HG03575 (cell line): ENCODE measurements at regions not wholly inside any gene's neighbourhood (a gene's known extent, or its start where the extent isn't known, plus 50 kb on each side); places are given as distances from the start of the nearest gene placed in this dataset.
"Not testable (repeated sequence)": the region's sequence is repeated elsewhere in the genome, so short reads cannot be mapped to it uniquely, and the experiment has no call there.

ENCODE experiments used
- ATAC-seq: cut with Tn5 transposase; IDR thresholded peaks from one replicate; pipeline ENCODE4 v1.9.1; 2021; ENCODE audit not compliant: unreplicated experiment, insufficient number of reproducible peaks, low FRiP score; ENCODE audit errors: extremely low read depth

DNA sequence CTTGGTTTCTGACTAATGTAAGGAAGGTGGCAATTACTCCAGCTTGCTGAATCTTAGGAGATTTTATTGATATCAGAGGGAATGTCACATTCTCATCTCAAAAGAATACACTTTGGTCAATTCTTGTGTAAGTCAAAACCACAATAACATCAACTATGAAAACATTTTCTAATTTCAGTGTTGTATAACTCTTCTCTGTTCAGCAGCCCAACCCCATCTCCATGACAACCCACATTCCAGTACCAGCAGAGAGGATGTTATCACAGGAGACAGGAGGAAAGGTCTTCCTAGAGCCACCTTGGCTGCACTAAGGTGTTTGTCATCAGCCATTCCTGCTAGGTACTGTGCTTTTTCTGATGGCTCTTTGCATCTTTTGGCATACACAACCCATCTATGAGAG is 529.1 kb upstream of the BRINP1 start:
- no peak for ATAC-seq

DNA sequence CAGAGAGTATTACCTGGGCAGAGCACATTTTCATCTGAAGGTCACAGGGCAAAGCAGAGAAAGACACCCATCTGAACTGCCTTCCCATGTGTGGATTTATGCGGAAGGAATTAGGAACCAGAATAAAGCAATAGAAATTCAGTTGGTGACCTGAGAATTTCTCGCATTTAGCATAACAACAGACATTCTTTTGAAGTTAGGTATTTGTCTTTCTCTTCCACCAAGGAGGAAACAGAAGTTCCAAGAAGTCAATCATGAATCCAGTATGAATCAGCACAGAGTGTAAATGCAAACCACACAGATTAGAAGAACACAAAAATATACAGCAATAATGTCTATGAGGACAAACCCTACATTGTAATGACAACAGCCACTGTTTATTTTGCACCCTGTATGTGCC is 515.2 kb upstream of the BRINP1 start:
- ATAC-seq = no peak

DNA sequence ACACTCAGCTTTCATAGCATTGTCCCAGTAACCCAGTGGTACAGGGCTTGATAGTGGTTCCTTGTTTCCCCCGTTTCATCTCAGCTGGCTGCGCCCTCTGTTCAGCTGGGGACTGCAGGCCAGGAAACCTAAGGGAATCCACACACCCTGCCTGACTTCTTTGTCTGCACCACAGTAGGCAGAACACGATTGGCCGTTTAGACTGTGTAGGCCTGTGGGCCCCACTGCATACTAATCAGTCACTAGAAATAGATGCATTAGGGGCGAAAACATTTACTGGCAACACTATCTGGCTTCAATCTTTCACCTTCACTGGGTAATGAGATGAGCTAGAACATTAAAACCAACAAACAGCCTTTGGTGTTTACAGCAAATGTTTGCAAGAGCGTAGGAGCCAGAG is 512.7 kb upstream of the BRINP1 start:
- no peak for ATAC-seq

DNA sequence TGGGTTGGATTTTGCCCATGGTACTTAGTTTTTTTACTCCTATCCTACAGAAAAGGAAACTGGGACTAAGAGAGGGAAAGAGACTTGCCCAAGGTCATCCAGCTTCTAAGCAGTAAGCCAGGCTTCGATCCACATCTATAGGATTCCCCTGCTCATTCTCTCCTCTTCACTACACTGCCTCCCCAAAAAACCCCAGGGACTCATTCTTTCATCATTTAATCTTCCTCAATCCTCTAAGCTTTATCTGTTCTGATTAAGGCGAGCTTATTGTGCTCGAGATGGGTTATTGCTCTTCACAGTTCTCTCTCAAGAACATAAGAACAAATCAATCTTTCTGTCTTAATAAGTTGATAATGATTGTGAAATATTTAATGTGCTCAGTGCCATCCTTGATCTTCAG is 511.1 kb upstream of the BRINP1 start:
- no peak for ATAC-seq

DNA sequence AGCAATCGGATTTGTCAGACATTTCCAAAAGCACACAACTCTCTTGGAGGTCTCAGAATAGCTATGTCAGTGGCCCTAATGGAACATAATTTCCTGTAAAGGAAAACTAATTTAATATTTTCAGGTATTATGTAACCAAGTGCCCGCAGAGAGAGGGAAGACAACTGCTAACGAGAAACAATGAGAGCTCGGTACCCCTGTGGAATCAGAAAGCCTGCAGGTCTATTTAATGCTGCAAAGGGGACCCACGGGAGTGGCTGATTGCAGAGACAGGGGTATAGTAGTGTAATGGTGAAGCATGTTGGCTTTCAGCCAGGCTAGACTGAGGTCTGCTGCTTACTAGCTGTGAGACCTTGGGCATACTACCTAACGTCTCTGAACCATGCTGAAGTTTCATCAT is 508.1 kb upstream of the BRINP1 start:
- no peak for ATAC-seq

DNA sequence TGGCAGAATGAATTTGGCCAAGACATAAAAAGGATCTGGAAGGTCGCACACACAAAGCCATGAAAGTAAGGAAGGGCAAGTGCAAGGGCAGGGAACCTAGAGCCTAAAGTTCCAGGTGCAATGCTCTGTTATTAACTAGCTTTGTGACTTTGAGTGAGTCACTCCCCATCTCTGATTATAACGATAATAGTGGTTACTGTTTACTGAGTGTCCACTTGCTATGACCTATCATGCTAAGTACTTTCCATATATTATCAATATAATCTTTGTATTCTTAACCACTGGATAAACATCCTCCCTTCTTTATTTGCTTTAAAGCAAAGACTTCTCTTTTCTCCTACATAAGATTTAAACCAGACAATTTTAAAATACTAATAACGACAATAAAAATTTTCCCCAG is 504.6 kb upstream of the BRINP1 start:
- ATAC-seq = no peak

DNA sequence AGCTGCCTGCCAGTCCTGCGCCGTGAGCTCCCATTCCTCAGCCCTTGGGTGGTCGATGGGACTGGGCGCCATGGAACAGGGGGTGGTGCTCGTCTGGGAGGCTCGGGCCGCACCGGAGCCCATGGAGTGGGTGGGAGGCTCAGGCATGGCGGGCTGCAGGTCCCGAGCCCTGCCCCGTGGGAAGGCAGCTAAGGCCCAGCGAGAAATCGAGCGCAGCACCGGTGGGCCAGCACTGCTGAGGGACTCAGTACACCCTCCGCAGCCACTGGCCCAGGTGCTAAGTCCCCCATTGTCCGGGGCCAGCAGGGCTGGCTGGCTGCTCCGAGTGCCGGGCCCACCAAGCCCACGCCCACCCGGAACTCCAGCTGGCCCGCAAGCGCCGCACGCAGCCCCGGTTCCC is 501.0 kb upstream of the BRINP1 start:
- ATAC-seq = not testable (repeated sequence)

DNA sequence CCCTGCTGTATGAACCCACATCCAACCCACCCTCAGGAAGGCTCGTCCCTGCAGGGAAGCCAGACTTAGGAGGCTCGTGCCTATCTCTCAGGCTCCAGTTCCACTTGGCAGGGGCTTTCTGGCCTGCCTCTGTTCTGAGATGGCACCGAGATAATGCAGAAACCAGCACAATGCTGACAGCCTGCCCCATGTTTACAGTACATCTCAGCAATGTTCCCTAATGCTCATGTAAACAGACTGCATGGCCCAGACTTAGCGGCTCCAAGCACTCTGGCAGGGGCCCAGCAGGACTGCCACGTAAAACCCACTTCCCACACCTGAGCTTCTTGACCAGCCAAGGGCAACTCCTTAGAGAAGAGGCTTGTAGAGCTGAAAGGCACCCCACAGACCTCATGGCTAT is 499.5 kb upstream of the BRINP1 start:
- no peak for ATAC-seq

DNA sequence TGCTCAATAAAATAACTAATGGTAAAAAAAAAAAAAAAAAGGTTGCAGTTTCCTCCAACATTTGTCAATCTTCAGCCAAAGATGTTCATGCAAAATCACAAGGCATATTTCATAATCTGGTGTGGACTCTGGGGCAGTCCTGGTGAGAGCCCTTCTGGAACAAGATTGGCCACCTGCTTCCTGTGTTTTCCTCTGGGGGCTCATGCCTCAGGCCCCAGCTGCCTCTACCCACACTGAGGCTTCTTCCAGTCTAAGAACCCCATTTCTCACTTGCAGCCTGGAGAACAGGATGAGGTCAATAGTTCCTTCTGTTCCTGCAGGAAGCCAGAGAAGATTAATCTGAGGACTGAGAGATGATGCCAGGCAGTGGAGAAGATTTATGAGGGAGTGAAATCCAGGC is 492.6 kb upstream of the BRINP1 start:
- ATAC-seq = no peak

DNA sequence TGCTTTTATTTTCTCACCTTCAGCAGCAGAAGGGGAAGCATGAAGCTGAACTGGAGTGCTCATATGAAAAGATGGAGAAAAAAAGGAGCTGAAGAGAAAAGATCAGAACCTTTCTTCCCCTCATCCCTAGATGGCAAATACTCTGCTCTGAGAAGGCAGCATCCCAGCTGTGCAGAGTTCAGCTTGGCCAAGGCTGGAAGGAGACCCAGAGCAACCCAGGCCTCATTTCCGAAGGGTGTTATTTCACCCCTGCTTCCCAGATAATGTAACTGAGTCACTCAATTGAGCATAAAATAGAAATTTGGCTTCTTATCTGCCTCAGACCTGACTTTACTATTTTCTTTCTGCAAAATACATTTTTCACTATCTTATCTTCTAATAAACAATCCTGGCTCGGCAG is 489.9 kb upstream of the BRINP1 start:
- no peak for ATAC-seq

DNA sequence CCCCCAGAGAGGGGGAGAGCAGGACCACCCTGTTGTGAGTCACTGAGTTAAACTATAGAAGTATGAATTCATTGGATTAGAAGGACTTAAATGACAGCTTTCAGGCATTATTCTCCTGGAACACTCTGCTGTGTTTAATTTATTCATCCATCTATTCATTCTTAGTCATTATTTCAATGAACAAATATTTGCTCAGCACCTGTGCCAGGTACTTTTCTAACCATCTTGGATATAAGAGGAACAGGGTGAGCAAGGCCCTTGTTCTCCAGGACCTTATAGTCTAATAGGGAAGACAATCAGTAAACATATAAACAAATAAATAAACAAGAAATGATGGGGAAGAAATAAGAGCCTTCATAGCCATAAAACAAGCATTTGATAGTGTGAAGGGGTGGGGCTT is 483.9 kb upstream of the BRINP1 start:
- no peak for ATAC-seq

DNA sequence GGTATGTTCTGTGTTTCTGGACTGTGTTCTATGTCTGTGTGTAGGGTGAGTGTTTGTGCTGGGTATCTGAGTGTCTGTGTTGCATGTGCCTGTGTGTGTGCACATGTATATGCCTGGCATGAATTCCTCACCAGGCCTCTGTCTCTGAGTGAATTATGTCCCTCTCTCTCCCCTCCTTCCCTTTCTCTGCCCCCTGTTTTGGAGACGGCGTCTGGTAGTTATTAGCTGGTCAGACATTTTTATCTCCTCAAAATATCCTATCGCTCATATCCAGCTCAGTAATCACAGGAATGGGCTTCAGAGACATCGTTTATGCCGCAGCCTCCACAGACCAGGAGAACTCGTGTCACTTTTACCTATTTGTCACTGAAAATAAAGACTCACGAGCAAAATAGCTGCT is 483.2 kb upstream of the BRINP1 start:
- ATAC-seq = no peak

DNA sequence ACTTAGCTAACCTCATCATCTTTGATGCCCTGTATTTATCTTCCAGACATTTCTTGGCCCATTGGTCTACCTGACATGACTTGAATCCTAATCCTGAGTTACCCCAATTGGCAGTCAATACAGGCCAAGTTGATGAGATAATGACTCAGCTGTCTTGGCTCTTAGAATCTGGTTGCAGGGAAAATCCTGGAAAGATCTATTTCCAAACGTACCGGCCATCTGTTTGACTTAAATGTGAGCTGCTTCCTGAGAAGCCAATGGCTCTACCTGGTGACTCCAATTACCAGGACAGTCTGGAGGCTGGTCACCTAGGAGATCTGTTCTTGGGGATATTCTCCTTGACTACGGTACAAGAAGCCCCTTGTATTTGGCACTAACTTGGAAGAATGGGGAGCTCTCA is 475.2 kb upstream of the BRINP1 start:
- ATAC-seq = no peak

DNA sequence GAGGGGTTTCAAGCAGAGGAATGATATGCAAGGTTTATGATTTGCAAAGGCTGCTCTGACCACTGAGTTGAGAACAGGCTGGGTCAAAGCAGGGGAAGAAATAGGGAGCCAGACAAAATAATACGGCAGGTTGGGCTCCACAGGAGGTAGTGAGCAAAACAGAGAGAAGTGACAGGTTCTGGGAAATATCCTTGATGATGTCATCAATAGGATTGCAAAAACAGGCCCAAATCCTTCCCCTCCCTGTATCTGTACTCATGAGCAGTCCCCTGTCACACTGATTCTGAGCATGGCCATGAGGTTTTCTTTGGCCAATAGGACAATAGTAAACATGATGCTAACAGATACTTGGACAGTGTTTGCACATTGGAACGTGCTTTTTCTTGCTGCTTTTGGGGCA is 471.8 kb upstream of the BRINP1 start:
- ATAC-seq = no peak

DNA sequence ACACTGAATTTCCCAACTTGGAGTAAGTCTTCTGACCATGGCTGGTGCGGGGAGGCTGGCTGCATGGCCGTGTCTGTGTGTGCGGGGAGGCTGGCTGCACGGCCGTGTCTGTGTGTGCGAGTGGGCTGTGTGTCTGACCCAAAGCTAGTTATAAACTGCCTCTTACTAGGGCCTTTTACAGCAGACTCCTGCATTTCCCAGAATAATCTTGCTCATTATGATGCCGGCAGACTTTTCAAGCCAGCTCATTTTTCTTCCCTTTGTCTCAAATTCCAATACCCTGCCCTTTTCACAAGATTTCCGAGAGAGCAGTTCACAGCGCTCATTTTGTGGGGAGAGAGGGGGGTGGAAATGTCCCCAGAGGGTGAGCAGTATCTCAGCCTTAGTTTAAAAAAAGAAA is 470.7 kb upstream of the BRINP1 start:
- no peak for ATAC-seq

DNA sequence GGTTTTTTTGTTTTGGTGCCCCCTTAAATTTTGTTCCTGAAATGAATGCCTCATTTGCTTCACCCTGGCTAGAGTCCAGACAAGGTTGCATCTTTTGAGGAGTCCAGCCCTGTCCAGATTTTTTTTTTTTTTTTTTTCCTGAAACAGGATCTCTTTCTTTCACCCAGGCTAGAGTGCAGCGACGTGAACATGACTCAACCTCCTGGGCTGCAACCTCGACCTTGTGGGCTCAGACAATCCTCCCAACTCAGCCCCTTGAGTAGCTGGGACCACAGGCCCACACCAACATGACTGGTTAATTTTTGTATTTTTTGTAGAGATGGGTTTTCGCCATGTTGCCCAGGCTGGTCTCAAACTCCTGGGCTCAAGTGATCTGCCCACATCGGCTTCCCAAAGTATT is 469.0 kb upstream of the BRINP1 start:
- ATAC-seq = no peak

DNA sequence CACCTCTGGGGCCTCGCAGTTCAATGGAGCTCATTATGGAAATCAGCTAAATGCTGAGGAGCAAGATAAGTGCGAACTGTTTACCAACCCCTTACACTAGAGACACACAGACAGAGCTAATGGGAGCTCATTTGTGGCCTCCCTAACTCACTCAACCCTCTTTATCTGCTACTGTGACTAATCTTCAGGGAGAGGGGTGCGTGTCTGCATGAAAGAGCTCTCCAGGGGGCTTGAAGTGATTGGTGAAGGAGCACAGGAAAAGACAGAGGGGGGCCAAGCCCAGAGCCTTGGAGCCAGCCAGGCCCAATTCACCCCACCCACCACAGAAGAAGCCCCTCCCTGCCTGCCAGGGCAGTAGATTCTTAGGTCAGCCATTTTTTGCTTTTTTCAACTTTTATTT is 466.8 kb upstream of the BRINP1 start:
- no peak for ATAC-seq

DNA sequence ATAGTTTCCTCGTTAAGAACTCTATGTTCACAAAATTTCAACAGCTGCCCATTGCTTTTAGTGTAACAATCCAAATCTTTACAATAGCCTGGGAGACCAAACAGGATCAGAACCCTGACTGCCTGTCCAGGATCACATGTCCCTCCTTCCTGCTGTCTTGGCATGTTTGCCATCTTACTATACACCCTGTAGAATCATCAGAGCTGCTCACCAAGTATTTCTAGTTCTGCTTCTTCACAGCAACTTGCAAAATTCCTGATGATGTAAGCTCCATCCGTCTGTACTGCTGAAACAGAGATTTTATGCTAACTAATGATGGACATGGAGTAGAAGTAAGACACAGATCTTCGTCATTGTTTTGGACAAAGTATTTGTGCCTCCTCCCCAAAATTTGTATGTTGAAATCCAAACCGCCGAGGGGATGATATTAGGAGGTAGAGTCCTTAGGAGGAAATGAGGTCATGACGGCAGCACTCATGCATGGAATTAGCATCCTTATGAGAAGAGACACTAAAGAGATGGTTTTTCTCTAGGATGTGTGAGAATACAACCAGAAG is 464.9 kb upstream of the BRINP1 start:
- no peak for ATAC-seq

DNA sequence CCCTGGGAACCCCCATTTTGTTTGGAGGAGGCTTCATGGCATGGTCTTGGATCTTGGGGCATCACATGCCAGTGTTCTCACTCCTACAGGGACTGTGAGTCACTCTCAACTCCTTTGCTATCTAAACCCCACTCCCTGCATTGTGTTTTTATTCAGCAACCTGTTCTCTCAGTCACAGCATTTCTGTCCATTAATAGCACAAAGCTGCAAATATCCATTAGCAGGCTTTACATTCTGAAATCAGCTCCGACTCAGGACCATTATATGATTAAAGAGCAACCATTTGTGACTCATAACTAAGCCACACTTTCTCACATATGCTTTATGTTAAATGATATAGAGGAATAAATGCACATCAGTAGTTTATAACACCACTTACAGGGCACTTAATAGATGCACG is 462.1 kb upstream of the BRINP1 start:
- ATAC-seq = no peak

DNA sequence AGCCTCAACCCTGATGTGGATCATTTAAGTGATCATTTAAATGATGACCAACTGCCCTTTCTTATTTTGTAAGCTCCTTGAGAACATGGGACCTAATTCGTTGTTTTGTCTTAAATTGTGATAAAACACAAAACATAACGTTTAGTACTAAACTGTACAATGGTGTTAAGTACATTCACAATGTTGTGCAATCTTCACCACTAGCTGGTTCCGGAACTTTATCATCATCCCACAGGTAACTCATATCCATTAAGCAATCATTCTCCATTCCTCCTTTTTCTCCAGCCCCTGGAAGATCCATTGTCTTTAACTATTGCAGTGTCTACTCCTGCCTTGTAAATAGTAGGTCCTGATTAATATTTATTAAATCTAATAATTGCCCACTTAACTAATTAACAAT is 460.5 kb upstream of the BRINP1 start:
- no peak for ATAC-seq

DNA sequence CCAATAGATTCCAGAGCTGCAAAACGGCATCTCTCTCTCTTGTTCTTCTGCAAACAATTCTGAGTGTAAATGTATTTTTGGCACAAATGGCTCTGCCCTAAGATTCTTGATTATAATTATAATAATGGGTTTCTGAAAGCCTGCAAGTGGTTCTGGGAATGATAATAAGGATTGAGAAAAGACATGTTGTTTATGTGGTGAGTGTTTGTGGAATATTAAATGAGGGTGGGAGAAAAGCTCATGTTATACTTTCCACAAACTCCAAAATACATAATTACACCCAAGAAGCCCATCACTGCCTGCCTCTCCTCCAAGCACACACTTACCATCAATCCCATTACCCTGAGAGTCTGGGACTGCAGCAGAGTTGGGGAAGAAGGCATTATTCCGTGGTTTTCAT is 460.0 kb upstream of the BRINP1 start:
- no peak for ATAC-seq

DNA sequence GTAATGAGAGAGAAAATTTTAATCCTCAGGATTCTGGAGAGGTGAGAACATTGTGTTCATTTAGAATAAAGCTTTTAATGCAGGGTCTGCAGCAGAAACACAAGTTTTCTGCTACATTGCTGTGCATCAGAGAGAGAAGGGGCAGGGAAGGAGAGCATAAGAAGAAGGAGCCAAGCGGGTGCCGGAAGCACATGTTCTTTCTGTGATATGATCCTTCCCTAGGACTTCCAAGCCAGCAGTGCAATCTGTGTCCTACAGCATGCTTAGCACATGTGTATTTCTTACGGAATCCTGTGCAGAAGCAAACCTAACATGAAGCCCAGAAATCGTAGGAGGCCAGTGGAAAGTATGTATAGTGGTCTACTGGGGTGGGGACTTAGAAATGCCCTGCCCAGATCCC is 458.3 kb upstream of the BRINP1 start:
- ATAC-seq = no peak
